ENCODE measurements at regions not wholly inside any gene's neighbourhood (a gene's known extent, or its start where the extent isn't known, plus 50 kb on each side); places are given as distances from the start of the nearest gene placed in this dataset.

- Histone ChIP-seq H3K4me3 (ENCODE audit: insufficient read depth in 1 of 2, low read depth in 1 of 2, low read length in 2 of 2) (no peak overlapping the region), H2AK5ac (ENCODE audit: low read length, severe bottlenecking) (no peak overlapping the region), H3K9me3 (ENCODE audit: control insufficient read depth, low read length) (no peaks in the 10 kb centered on the region), H3K27me3 (ENCODE audit: control insufficient read depth in 1 of 2, insufficient read depth in 1 of 2, low read length in 2 of 2) (no peaks in the 10 kb centered on the region), H3K14ac (ENCODE audit: low read length in 2 of 2) (no peak overlapping the region), H3K18ac (ENCODE audit: low read depth in 1 of 2, low read length in 2 of 2) (no peak overlapping the region), H3K4ac (ENCODE audit: low read depth in 1 of 2, low read length in 2 of 2) (no peak overlapping the region), H3K27ac (ENCODE audit: low read length, poor library complexity, severe bottlenecking) (no peak overlapping the region), H3K9ac (ENCODE audit: low read length) (no peak overlapping the region), H4K91ac (ENCODE audit: low read length) (no peak overlapping the region), H2BK5ac (ENCODE audit: low read depth, low read length, poor library complexity, severe bottlenecking) (no peak overlapping the region), H3K36me3 (ENCODE audit: control insufficient read depth in 1 of 2, insufficient read depth in 2 of 2, low read depth in 1 of 2, low read length in 2 of 2) (no peaks in the 10 kb centered on the region), H2AFZ (ENCODE audit: low read depth, low read length) (no peak overlapping the region), H2BK120ac (ENCODE audit: low read depth, low read length) (no peak overlapping the region), H3K4me1 (ENCODE audit: control insufficient read depth, insufficient read depth, low read depth, low read length) (no peaks in the 10 kb centered on the region), H2BK15ac (ENCODE audit: low read depth, poor library complexity, severe bottlenecking) (no peak overlapping the region), H3K23ac (ENCODE audit: low read length in 2 of 2) (no peak overlapping the region), H3K79me1 (replicated peaks; ENCODE audit: low read length, poor library complexity, severe bottlenecking) (no peaks in the 10 kb centered on the region), H2BK12ac (ENCODE audit: low read length in 2 of 2) (no peak overlapping the region), H4K8ac (ENCODE audit: low read length) (no peak overlapping the region), H3K4me2 (ENCODE audit: low read length, poor library complexity, severe bottlenecking) (no peak overlapping the region)
- WGBS, result no CpG with 5 or more reads among the region's 1 CpG
- DNase-seq, result no peak
Measured at GRCh38 chr5:122638581-122638980, 136.3 kb upstream of the SNX2 start.

DNA sequence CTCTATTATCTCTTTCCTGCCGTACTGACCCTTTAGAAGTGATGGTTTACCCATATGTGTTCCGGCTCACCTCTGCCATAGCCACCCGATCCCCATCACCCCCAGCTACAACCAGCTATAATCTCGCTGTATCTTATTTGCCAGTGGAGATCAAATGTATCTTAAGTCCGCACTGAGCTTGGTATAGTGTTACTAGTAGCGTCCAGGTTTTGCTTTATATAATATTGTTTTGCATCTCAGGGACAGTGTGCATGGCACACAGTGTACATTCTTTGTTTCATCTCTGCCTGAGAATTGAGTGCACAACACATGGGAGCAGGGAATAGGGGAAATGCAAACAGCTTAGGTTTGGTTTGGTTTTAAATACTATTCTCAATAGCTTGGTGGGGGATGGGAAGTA, 135.8 kb upstream of the SNX2 start:
- 88% methylated on average over 5 of the region's 6 CpGs for WGBS
- no peaks in the 10 kb centered on the region for H3K79me1 ChIP-seq (replicated peaks; ENCODE audit: low read length, poor library complexity, severe bottlenecking)
- no peak for DNase-seq
- no peak overlapping the region for H3K9ac ChIP-seq (ENCODE audit: low read length)
- no peak overlapping the region for H3K18ac ChIP-seq (ENCODE audit: low read depth in 1 of 2, low read length in 2 of 2)
- no peak overlapping the region for H4K91ac ChIP-seq (ENCODE audit: low read length)
- H3K27ac ChIP-seq (ENCODE audit: low read length, poor library complexity, severe bottlenecking), result no peak overlapping the region
- no peak overlapping the region for H2BK120ac ChIP-seq (ENCODE audit: low read depth, low read length)
- no peak overlapping the region for H3K4ac ChIP-seq (ENCODE audit: low read depth in 1 of 2, low read length in 2 of 2)
- H2BK5ac ChIP-seq (ENCODE audit: low read depth, low read length, poor library complexity, severe bottlenecking), result no peak overlapping the region
- H3K23ac ChIP-seq (ENCODE audit: low read length in 2 of 2), result no peak overlapping the region
- no peaks in the 10 kb centered on the region for H3K36me3 ChIP-seq (ENCODE audit: control insufficient read depth in 1 of 2, insufficient read depth in 2 of 2, low read depth in 1 of 2, low read length in 2 of 2)
- H3K4me2 ChIP-seq (ENCODE audit: low read length, poor library complexity, severe bottlenecking), result no peak overlapping the region
- H3K27me3 ChIP-seq (ENCODE audit: control insufficient read depth in 1 of 2, insufficient read depth in 1 of 2, low read length in 2 of 2), result no peaks in the 10 kb centered on the region
- H3K4me3 ChIP-seq (ENCODE audit: insufficient read depth in 1 of 2, low read depth in 1 of 2, low read length in 2 of 2), result no peak overlapping the region
- no peaks in the 10 kb centered on the region for H3K9me3 ChIP-seq (ENCODE audit: control insufficient read depth, low read length)
- H2BK12ac ChIP-seq (ENCODE audit: low read length in 2 of 2), result no peak overlapping the region
- H2AK5ac ChIP-seq (ENCODE audit: low read length, severe bottlenecking), result no peak overlapping the region
- no peak overlapping the region for H4K8ac ChIP-seq (ENCODE audit: low read length)
- no peak overlapping the region for H3K14ac ChIP-seq (ENCODE audit: low read length in 2 of 2)
- no peaks in the 10 kb centered on the region for H3K4me1 ChIP-seq (ENCODE audit: control insufficient read depth, insufficient read depth, low read depth, low read length)
- no peak overlapping the region for H2BK15ac ChIP-seq (ENCODE audit: low read depth, poor library complexity, severe bottlenecking)
- H2AFZ ChIP-seq (ENCODE audit: low read depth, low read length), result no peak overlapping the region

- Histone ChIP-seq H3K79me1 (replicated peaks; ENCODE audit: low read length, poor library complexity, severe bottlenecking) (no peaks in the 10 kb centered on the region), H3K4me3 (ENCODE audit: insufficient read depth in 1 of 2, low read depth in 1 of 2, low read length in 2 of 2) (no peak overlapping the region), H2AK5ac (ENCODE audit: low read length, severe bottlenecking) (no peak overlapping the region), H3K27me3 (ENCODE audit: control insufficient read depth in 1 of 2, insufficient read depth in 1 of 2, low read length in 2 of 2) (no peaks in the 10 kb centered on the region), H2BK120ac (ENCODE audit: low read depth, low read length) (no peak overlapping the region), H3K4ac (ENCODE audit: low read depth in 1 of 2, low read length in 2 of 2) (no peak overlapping the region), H2BK12ac (ENCODE audit: low read length in 2 of 2) (no peak overlapping the region), H4K8ac (ENCODE audit: low read length) (no peak overlapping the region), H3K23ac (ENCODE audit: low read length in 2 of 2) (no peak overlapping the region), H4K91ac (ENCODE audit: low read length) (no peak overlapping the region), H3K36me3 (ENCODE audit: control insufficient read depth in 1 of 2, insufficient read depth in 2 of 2, low read depth in 1 of 2, low read length in 2 of 2) (no peaks in the 10 kb centered on the region), H3K4me1 (ENCODE audit: control insufficient read depth, insufficient read depth, low read depth, low read length) (no peaks in the 10 kb centered on the region), H2AFZ (ENCODE audit: low read depth, low read length) (no peak overlapping the region), H2BK5ac (ENCODE audit: low read depth, low read length, poor library complexity, severe bottlenecking) (no peak overlapping the region), H3K9ac (ENCODE audit: low read length) (no peak overlapping the region), H3K14ac (ENCODE audit: low read length in 2 of 2) (no peak overlapping the region), H2BK15ac (ENCODE audit: low read depth, poor library complexity, severe bottlenecking) (no peak overlapping the region), H3K18ac (ENCODE audit: low read depth in 1 of 2, low read length in 2 of 2) (no peak overlapping the region), H3K27ac (ENCODE audit: low read length, poor library complexity, severe bottlenecking) (no peak overlapping the region), H3K9me3 (ENCODE audit: control insufficient read depth, low read length) (no peaks in the 10 kb centered on the region), H3K4me2 (ENCODE audit: low read length, poor library complexity, severe bottlenecking) (no peak overlapping the region)
- 79% methylated on average over 2 of the region's 2 CpGs for WGBS
- no peak for DNase-seq
Measured at GRCh38 chr5:122639864-122640263, 135.0 kb upstream of the SNX2 start.

GRCh38 chr5:122649080-122649479, 125.8 kb upstream of the SNX2 start:
- DNase-seq, result no peak

More at GRCh38 chr5:122649080-122649479, 125.8 kb upstream of the SNX2 start:
- Histone ChIP-seq H3K27me3 (ENCODE audit: control insufficient read depth in 1 of 2, insufficient read depth in 1 of 2, low read length in 2 of 2) (no peaks in the 10 kb centered on the region), H3K4ac (ENCODE audit: low read depth in 1 of 2, low read length in 2 of 2) (no peak overlapping the region), H3K23ac (ENCODE audit: low read length in 2 of 2) (no peak overlapping the region), H3K9ac (ENCODE audit: low read length) (no peak overlapping the region), H3K4me2 (ENCODE audit: low read length, poor library complexity, severe bottlenecking) (no peak overlapping the region), H2BK120ac (ENCODE audit: low read depth, low read length) (no peak overlapping the region), H3K9me3 (ENCODE audit: control insufficient read depth, low read length) (no peaks in the 10 kb centered on the region), H3K18ac (ENCODE audit: low read depth in 1 of 2, low read length in 2 of 2) (no peak overlapping the region), H3K36me3 (ENCODE audit: control insufficient read depth in 1 of 2, insufficient read depth in 2 of 2, low read depth in 1 of 2, low read length in 2 of 2) (no peaks in the 10 kb centered on the region), H2BK12ac (ENCODE audit: low read length in 2 of 2) (no peak overlapping the region), H3K27ac (ENCODE audit: low read length, poor library complexity, severe bottlenecking) (no peak overlapping the region), H2AFZ (ENCODE audit: low read depth, low read length) (no peak overlapping the region), H4K8ac (ENCODE audit: low read length) (no peak overlapping the region), H2BK5ac (ENCODE audit: low read depth, low read length, poor library complexity, severe bottlenecking) (no peak overlapping the region), H3K4me1 (ENCODE audit: control insufficient read depth, insufficient read depth, low read depth, low read length) (no peaks in the 10 kb centered on the region), H3K14ac (ENCODE audit: low read length in 2 of 2) (no peak overlapping the region), H3K4me3 (ENCODE audit: insufficient read depth in 1 of 2, low read depth in 1 of 2, low read length in 2 of 2) (no peak overlapping the region), H2AK5ac (ENCODE audit: low read length, severe bottlenecking) (no peak overlapping the region), H3K79me1 (replicated peaks; ENCODE audit: low read length, poor library complexity, severe bottlenecking) (no peaks in the 10 kb centered on the region), H2BK15ac (ENCODE audit: low read depth, poor library complexity, severe bottlenecking) (no peak overlapping the region), H4K91ac (ENCODE audit: low read length) (no peak overlapping the region)
- 80% methylated on average over 1 of the region's 3 CpGs for WGBS

Data from mesenchymal stem cell (in vitro differentiated cells and primary cell).